PC-9 (cell line): ENCODE measurements at regions not wholly inside any gene's neighbourhood (a gene's known extent, or its start where the extent isn't known, plus 50 kb on each side); places are given as distances from the start of the nearest gene placed in this dataset.

Experiments
- BruUV-seq: library from RNA; stranded (reverse); fragments of 400-500 nt; replicated peaks from 2 replicates; lab custom pipeline; 2021; lab: Mats Ljungman, UMichigan
- CTCF ChIA-PET: fragments of 300-600 bp; sonication (Branson Sonifier 250); formaldehyde crosslinking; loops from one replicate; lab custom pipeline; 2022; ENCODE audit warnings: antibody characterized with exemption; lab: Charles Lee
- POLR2A ChIA-PET: fragments of 300-600 bp; sonication (Branson Sonifier 250); formaldehyde crosslinking; loops from one replicate; lab custom pipeline; 2022; ENCODE audit warnings: antibody characterized with exemption; ENCODE audit not compliant: unreplicated experiment; lab: Charles Lee
- DNase-seq, 2 experiments: peaks; one replicate each; pipeline versions ENCODE4 v3.0.0 to v3.0.0-alpha.2; 2015 to 2022; ENCODE audit warnings: mixed read lengths in 1 of 2
- H2AFZ ChIP-seq: fragments of 200-600 bp; sonication (generic); 2 replicates; pipeline ENCODE4 v1.8.1; 2017; ENCODE audit warnings: antibody characterized with exemption
- H3F3A ChIP-seq: fragments of 200-600 bp; sonication (generic); 2 replicates; pipeline ENCODE4 v1.8.1; 2017; ENCODE audit warnings: antibody characterized with exemption, mild to moderate bottlenecking, low read depth; ENCODE audit not compliant: insufficient read depth
- H3K27ac ChIP-seq: fragments of 200-600 bp; sonication (generic); 2 replicates; pipeline ENCODE4 v1.6.1; 2016; ENCODE audit warnings: mixed run types
- H3K27me3 ChIP-seq: fragments of 200-600 bp; sonication (generic); 2 replicates; pipeline ENCODE4 v1.6.1; 2016; ENCODE audit warnings: low read depth, mixed run types; ENCODE audit not compliant: insufficient read depth
- H3K36me3 ChIP-seq: fragments of 200-600 bp; sonication (generic); 2 replicates; pipeline ENCODE4 v1.6.1; 2016; ENCODE audit warnings: low read depth, mixed run types
- H3K4me1 ChIP-seq: fragments of 200-600 bp; sonication (generic); replicated peaks from 2 replicates; pipeline ENCODE4 v1.6.1; 2016; ENCODE audit warnings: mixed run types; ENCODE audit not compliant: insufficient read depth
- H3K4me2 ChIP-seq: fragments of 200-600 bp; sonication (generic); 2 replicates; pipeline ENCODE4 v1.6.1; 2017; ENCODE audit warnings: mixed run types
- H3K4me3 ChIP-seq: fragments of 200-600 bp; sonication (generic); 2 replicates; pipeline ENCODE4 v1.6.1; 2016; ENCODE audit warnings: mixed run types
- H3K79me2 ChIP-seq: fragments of 200-600 bp; sonication (generic); 2 replicates; pipeline ENCODE4 v1.6.1; 2017; ENCODE audit warnings: low read depth, mixed run types
- H3K9me2 ChIP-seq: fragments of 200-600 bp; sonication (generic); 2 replicates; pipeline ENCODE4 v1.8.1; 2017; ENCODE audit warnings: mild to moderate bottlenecking; ENCODE audit not compliant: insufficient read depth
- H3K9me3 ChIP-seq: fragments of 200-600 bp; sonication (generic); 2 replicates; pipeline ENCODE4 v1.8.1; 2016; ENCODE audit warnings: low read depth; ENCODE audit not compliant: insufficient read depth
- H4K20me1 ChIP-seq: fragments of 200-600 bp; sonication (generic); 2 replicates; pipeline ENCODE4 v1.8.1; 2017; ENCODE audit not compliant: insufficient read depth
- CTCF ChIP-seq: fragments of 200-600 bp; sonication (generic); conservative IDR thresholded peaks from 2 replicates; pipeline ENCODE4 v1.6.1; 2017; ENCODE audit warnings: mixed run types, antibody characterized with exemption, mild to moderate bottlenecking, moderate library complexity
- EZH2 ChIP-seq: fragments of 200-600 bp; sonication (generic); IDR thresholded peaks from 2 replicates; pipeline ENCODE4 v1.8.0; 2017; ENCODE audit warnings: antibody characterized with exemption, low read depth
- intact Hi-C: fragments of 100-400 bp; cut with micrococcal nuclease; formaldehyde crosslinking; loops from one replicate; pipeline ENCODE4 v1.10.0; 2022; ENCODE audit not compliant: unreplicated experiment

DNA sequence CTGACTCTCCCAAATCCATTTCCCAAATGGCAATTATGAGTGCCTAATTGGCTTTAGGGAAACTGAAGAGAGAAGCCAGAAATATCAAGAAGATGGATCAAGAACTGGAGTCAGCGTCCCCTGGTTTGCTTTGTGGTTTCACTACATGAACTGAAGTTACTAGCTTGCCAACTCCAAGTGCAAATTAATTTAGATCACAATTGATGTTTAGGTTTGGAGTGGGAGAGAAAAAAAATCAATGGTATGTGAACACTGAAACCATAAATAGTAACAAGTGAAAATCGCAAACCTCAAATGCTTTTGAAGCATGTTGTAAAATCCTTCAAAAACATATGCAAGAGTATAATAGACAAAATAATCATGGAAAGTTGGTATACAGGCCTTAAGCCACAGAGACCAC, 1528.6 kb upstream of the SLC10A2 start:
- CTCF ChIA-PET: no interaction called here
- no peaks in the 10 kb centered on the region for H3F3A ChIP-seq

GRCh38 chr13:104593693-104594092, 1527.5 kb upstream of the SLC10A2 start:
- POLR2A ChIA-PET: no interaction called here
- H3K4me3 ChIP-seq: no peak overlapping the region
- H2AFZ ChIP-seq: no peak overlapping the region
- no peaks in the 10 kb centered on the region for H3K79me2 ChIP-seq
- no peak overlapping the region for H3K27ac ChIP-seq
- no peaks in the 10 kb centered on the region for H3K9me2 ChIP-seq
- H3K9me3 ChIP-seq: no peaks in the 10 kb centered on the region
- CTCF ChIA-PET: no interaction called here
- TF ChIP-seq CTCF (no peak), EZH2 (no peak)
- H4K20me1 ChIP-seq: no peaks in the 10 kb centered on the region
- H3K4me1 ChIP-seq: no peaks in the 10 kb centered on the region
- DNase-seq: no peak
- intact Hi-C loops: no loop called here
- no peaks in the 10 kb centered on the region for H3F3A ChIP-seq
- BruUV-seq: no TSS peak
- no peaks in the 10 kb centered on the region for H3K36me3 ChIP-seq
- H3K27me3 ChIP-seq: no peaks in the 10 kb centered on the region
- no peak overlapping the region for H3K4me2 ChIP-seq

More for the DNA sequence above, 1528.6 kb upstream of the SLC10A2 start:
- H3K4me1 ChIP-seq: no peaks in the 10 kb centered on the region
- H3K4me3 ChIP-seq: no peak overlapping the region
- no peaks in the 10 kb centered on the region for H3K9me3 ChIP-seq
- no peaks in the 10 kb centered on the region for H3K36me3 ChIP-seq
- intact Hi-C loops: no loop called here
- no peak overlapping the region for H2AFZ ChIP-seq
- no peaks in the 10 kb centered on the region for H4K20me1 ChIP-seq
- DNase-seq: no peak
- H3K27me3 ChIP-seq: no peaks in the 10 kb centered on the region
- no TSS peak for BruUV-seq
- no peak overlapping the region for H3K27ac ChIP-seq
- no peak overlapping the region for H3K4me2 ChIP-seq
- no peaks in the 10 kb centered on the region for H3K9me2 ChIP-seq
- POLR2A ChIA-PET: no interaction called here
- H3K79me2 ChIP-seq: no peaks in the 10 kb centered on the region
- no peak for TF ChIP-seq CTCF
- TF ChIP-seq EZH2: no peak

- no peak overlapping the region for H3K27ac ChIP-seq
- POLR2A ChIA-PET: no interaction called here
- no peaks in the 10 kb centered on the region for H3K27me3 ChIP-seq
Measured at GRCh38 chr13:104593251-104593576, 1527.0 kb upstream of the SLC10A2 start.

More at GRCh38 chr13:104593251-104593576, 1527.0 kb upstream of the SLC10A2 start:
- no peaks in the 10 kb centered on the region for H3K36me3 ChIP-seq
- no peak overlapping the region for H2AFZ ChIP-seq
- H3K9me3 ChIP-seq: no peaks in the 10 kb centered on the region
- H3K9me2 ChIP-seq: no peaks in the 10 kb centered on the region
- no peak overlapping the region for H3K4me3 ChIP-seq
- H3K79me2 ChIP-seq: no peaks in the 10 kb centered on the region
- CTCF ChIA-PET: no interaction called here
- no TSS peak for BruUV-seq
- intact Hi-C loops: no loop called here
- H3K4me2 ChIP-seq: no peak overlapping the region
- H4K20me1 ChIP-seq: no peaks in the 10 kb centered on the region
- TF ChIP-seq EZH2 (no peak), CTCF (no peak)
- no peaks in the 10 kb centered on the region for H3F3A ChIP-seq
- no peak for DNase-seq
- H3K4me1 ChIP-seq: no peaks in the 10 kb centered on the region
